ENCODE measurements at regions not wholly inside any gene's neighbourhood (a gene's known extent, or its start where the extent isn't known, plus 50 kb on each side); places are given as distances from the start of the nearest gene placed in this dataset.

- no peak for TF ChIP-seq GATA2 (IDR thresholded peaks at IDR 0.05; ENCODE audit: low read depth, low read length)
- TF ChIP-seq GATA3 (IDR thresholded peaks at IDR 0.05; ENCODE audit: low read depth, low read length), result no peak
Observed at GRCh38 chr2:18049325-18049724, 170.9 kb downstream of the KCNS3 start.

Measured in SH-SY5Y (cell line).